Activated CD8-positive, alpha-beta T cell treated with anti-CD3 and anti-CD28 coated beads, Interleukin-2, amount 10 ng/mL, durations not matched to agents 7 days and 5 days (primary cell): ENCODE measurements at regions not wholly inside any gene's neighbourhood (a gene's known extent, or its start where the extent isn't known, plus 50 kb on each side); places are given as distances from the start of the nearest gene placed in this dataset.

ENCODE experiments used
- ATAC-seq: fragments of 150-1000 bp; cut with Tn5 transposase; one replicate; pipeline ENCODE4 v1.10.0; 2021; ENCODE audit warnings: moderate library complexity
- CTCF ChIA-PET: fragments of 350-600 bp; sonication (Branson Sonifier 250); formaldehyde crosslinking; loops from one replicate; lab custom pipeline; 2021; ENCODE audit warnings: antibody characterized with exemption; lab: Charles Lee
- POLR2A ChIA-PET: fragments of 350-600 bp; sonication (Branson Sonifier 250); formaldehyde crosslinking; loops from one replicate; lab custom pipeline; 2021; ENCODE audit warnings: antibody characterized with exemption; lab: Charles Lee
- DNase-seq: peaks from one replicate; pipeline ENCODE4 v3.0.0-alpha.2; 2020
- H3K27ac Mint-ChIP-seq: one replicate; pipeline ENCODE4 v1.8.0; 2021; ENCODE audit warnings: mild to moderate bottlenecking, mixed read lengths
- H3K27me3 Mint-ChIP-seq: one replicate; pipeline ENCODE4 v1.8.0; 2021; ENCODE audit warnings: low read depth, mixed read lengths
- H3K36me3 Mint-ChIP-seq: one replicate; pipeline ENCODE4 v1.8.0; 2021; ENCODE audit warnings: low read depth, mixed read lengths
- H3K4me1 Mint-ChIP-seq: one replicate; pipeline ENCODE4 v1.8.0; 2021; ENCODE audit warnings: low read depth, mixed read lengths
- H3K4me3 Mint-ChIP-seq: one replicate; pipeline ENCODE4 v1.8.0; 2021; ENCODE audit warnings: mild to moderate bottlenecking, mixed read lengths
- H3K9me3 Mint-ChIP-seq: one replicate; pipeline ENCODE4 v1.8.0; 2022; ENCODE audit warnings: mixed read lengths; ENCODE audit not compliant: insufficient read depth

DNA sequence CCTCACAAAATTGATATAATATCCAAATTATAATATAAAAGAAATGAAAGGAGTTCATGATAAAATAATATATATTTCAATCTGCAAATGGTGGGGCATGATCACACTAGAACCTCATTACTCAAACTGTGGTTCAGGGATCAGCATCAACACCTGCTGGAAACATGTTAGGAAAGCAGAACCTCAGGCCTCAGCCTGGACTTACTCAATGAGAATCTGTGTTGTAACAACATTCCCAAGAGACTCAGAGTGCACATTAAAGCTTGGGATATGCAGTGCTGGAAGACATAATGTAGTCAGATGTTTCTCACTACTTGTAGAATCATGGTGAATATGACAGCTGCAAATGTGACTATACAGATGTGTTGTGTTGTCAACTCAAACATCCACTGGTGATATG lies 81.7 kb upstream of the ITPRID1 start:
- DNase-seq (no peak), ATAC-seq (no peak)
- no peaks in the 10 kb centered on the region for H3K36me3 Mint-ChIP-seq
- POLR2A ChIA-PET = no interaction called here
- no peak overlapping the region for H3K27ac Mint-ChIP-seq
- no peak overlapping the region for H3K4me3 Mint-ChIP-seq
- no peaks in the 10 kb centered on the region for H3K4me1 Mint-ChIP-seq
- H3K27me3 Mint-ChIP-seq = no peaks in the 10 kb centered on the region
- CTCF ChIA-PET = interaction anchor here (0.7 kb wide), 1 partner anchor 11 kb away, joined by 4 read pairs; no protein-coding TSS in a partner anchor
- no peaks in the 10 kb centered on the region for H3K9me3 Mint-ChIP-seq

DNA sequence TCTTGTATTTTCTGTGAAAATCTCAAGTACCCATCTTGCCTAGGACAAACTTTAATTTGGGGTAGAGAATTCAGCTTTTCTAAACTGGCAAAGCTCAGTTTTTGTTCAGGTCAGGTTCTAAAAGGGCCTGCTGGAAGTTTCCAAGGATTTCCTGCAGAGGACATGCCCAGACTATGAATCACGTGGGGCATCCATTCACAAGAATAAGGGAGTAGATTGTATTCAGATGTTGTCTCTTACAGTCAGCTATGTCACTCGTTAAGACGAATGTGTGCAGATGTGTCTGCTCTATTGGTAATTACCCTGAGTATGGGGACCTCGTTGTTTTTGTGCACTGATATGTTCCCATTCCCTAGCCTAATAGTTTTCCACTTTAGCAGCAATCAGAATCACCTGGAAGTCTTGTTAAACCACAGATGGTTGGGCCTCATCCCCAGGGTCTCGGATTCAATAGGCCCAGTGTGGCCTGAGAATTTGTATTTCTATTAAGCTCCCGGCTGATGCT lies 81.0 kb upstream of the ITPRID1 start:
- no peak for ATAC-seq
- ChIA-PET POLR2A (no interaction called here), CTCF (interaction anchor here (0.7 kb wide), 1 partner anchor 10 kb away, joined by 4 read pairs; no protein-coding TSS in a partner anchor)
- Mint-ChIP-seq H3K36me3 (no peaks in the 10 kb centered on the region), H3K4me3 (no peak overlapping the region), H3K4me1 (no peaks in the 10 kb centered on the region), H3K9me3 (no peaks in the 10 kb centered on the region), H3K27me3 (no peaks in the 10 kb centered on the region), H3K27ac (no peak overlapping the region)
- no peak for DNase-seq

DNA sequence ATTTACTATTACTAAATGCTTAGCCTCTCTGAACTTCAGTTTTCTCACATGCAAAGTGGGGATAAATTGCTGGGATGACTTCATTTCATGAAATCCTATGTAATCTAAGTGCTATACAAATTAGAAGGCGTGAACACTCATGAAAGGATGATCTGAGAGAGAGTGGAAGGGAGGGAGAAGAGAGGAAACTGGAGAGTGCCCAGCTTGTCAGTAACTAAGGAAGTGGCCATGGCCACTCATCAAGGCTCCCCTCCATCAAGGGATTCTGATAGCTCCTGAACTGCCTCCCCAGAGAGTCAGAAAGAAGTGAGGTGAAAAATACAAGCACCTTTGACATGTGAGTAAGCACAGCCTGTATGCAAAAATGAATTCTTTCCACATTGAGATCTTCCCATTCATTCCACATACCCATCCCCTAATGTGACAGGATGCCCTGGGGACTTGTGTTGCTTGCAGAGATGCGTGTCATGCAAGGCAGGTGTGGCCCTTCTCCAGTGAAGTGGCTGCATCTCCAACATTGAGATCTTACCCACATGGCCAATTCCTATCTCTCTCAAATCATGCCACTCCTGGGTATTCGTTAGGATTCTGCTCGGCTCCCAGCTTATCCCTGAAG lies 76.5 kb upstream of the ITPRID1 start:
- ChIA-PET CTCF (no interaction called here), POLR2A (no interaction called here)
- H3K36me3 Mint-ChIP-seq = no peaks in the 10 kb centered on the region
- no peak overlapping the region for H3K4me3 Mint-ChIP-seq
- H3K27me3 Mint-ChIP-seq = no peaks in the 10 kb centered on the region
- H3K9me3 Mint-ChIP-seq = no peaks in the 10 kb centered on the region
- no peaks in the 10 kb centered on the region for H3K4me1 Mint-ChIP-seq
- no peak for DNase-seq
- H3K27ac Mint-ChIP-seq = no peak overlapping the region
- ATAC-seq = no peak

DNA sequence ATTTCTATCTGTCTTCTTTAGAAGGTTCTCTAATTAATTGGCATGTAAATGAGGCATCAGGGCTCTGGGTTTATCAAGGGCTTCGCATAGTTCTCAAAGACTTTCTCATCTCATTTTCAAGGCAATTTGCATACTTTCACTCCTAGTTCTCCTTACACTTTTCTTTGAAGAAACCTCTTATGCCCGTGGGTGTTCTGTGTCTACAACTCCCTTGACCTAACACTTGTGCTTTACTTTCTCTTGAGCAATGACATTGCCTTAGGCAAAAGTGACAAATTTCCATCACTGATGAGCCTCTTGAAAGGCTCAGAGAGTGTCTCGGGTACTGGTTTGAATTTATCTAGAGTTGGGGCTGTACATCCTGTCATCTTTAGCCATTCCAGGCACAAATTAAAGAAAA lies 74.7 kb upstream of the ITPRID1 start:
- H3K27me3 Mint-ChIP-seq = no peaks in the 10 kb centered on the region

DNA sequence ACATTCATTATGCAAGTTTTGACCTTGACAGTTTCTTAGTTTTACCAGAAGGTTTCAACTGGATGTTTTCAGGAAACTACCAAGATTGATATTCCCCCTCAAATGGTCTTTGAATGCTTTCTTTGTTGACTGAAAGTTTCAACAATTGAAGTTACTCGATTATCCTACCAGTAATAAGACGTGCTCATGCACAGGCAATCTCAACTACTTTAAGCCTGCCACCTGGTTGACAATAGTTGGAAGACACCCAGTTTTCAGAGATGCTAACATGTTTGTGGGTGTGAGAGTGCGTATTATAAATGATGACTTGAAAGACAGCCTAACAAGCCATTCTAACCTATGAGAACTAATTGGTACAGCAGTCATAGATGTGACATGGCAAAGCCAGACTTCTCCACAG lies 73.4 kb upstream of the ITPRID1 start:
- POLR2A ChIA-PET = no interaction called here
- Mint-ChIP-seq H3K27ac (no peak overlapping the region), H3K4me3 (no peak overlapping the region), H3K9me3 (no peaks in the 10 kb centered on the region), H3K36me3 (no peaks in the 10 kb centered on the region), H3K4me1 (no peaks in the 10 kb centered on the region), H3K27me3 (no peaks in the 10 kb centered on the region)
- DNase-seq (no peak), ATAC-seq (no peak)
- CTCF ChIA-PET = no interaction called here

More for the DNA sequence above, 74.7 kb upstream of the ITPRID1 start:
- Mint-ChIP-seq H3K4me1 (no peaks in the 10 kb centered on the region), H3K27ac (no peak overlapping the region), H3K9me3 (no peaks in the 10 kb centered on the region), H3K4me3 (no peak overlapping the region), H3K36me3 (no peaks in the 10 kb centered on the region)
- CTCF ChIA-PET = no interaction called here
- POLR2A ChIA-PET = no interaction called here
- DNase-seq = no peak
- ATAC-seq = no peak

DNA sequence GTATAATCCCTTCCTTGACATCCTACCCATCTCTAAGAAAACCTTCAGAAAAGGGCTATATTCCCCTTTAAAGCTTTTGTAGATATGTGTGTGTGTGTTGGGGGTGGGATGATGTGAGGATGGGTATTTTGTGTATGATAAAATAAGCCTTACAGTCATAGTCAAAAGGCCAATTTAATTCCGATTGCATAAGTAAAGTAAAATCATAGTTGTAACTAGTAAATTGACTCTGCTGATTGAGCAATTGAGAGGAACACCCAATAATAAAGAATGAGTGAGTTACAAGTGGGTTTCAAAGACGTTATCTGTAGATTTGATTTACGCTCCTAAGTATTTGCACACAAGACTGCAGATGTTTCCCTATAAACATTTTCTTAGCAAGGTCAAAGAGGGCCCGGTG lies 71.3 kb upstream of the ITPRID1 start:
- DNase-seq (no peak), ATAC-seq (no peak)
- H3K4me1 Mint-ChIP-seq = no peaks in the 10 kb centered on the region
- H3K27me3 Mint-ChIP-seq = no peaks in the 10 kb centered on the region
- H3K27ac Mint-ChIP-seq = no peak overlapping the region
- H3K4me3 Mint-ChIP-seq = no peak overlapping the region
- no peaks in the 10 kb centered on the region for H3K36me3 Mint-ChIP-seq
- CTCF ChIA-PET = interaction anchor here (0.7 to 1.9 kb wide), 9 partner anchors 10 to 322 kb away, joined by 3 to 10 read pairs (median 4); no protein-coding TSS in a partner anchor
- H3K9me3 Mint-ChIP-seq = no peaks in the 10 kb centered on the region
- POLR2A ChIA-PET = no interaction called here

DNA sequence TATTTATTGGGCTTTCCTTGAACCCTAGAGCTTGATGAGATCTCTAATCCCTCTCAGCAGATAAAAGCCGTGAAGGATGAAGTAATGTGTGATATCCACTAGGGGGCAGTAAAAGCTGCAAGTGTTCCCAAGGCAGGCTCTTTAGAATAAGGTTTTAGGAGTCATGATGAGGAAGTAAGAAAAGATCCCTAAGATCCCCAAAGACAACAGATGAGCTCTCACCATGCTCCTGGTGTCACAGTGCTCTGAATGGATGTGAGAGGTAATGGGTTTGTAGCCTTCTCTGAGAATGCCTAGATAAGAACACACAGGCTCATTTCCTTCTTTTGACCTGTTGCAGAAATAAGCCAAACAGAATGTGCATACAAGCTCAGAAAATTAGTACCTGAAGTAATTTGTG lies 70.4 kb upstream of the ITPRID1 start:
- no peaks in the 10 kb centered on the region for H3K4me1 Mint-ChIP-seq
- peak; percentile 21 for DNase-seq
- no peaks in the 10 kb centered on the region for H3K36me3 Mint-ChIP-seq
- ATAC-seq = no peak
- H3K9me3 Mint-ChIP-seq = no peaks in the 10 kb centered on the region
- H3K27ac Mint-ChIP-seq = no peak overlapping the region
- no peaks in the 10 kb centered on the region for H3K27me3 Mint-ChIP-seq
- ChIA-PET POLR2A (no interaction called here), CTCF (interaction anchor here (0.7 to 1.9 kb wide), 11 partner anchors 11 to 323 kb away, joined by 3 to 10 read pairs (median 3); no protein-coding TSS in a partner anchor)
- no peak overlapping the region for H3K4me3 Mint-ChIP-seq

DNA sequence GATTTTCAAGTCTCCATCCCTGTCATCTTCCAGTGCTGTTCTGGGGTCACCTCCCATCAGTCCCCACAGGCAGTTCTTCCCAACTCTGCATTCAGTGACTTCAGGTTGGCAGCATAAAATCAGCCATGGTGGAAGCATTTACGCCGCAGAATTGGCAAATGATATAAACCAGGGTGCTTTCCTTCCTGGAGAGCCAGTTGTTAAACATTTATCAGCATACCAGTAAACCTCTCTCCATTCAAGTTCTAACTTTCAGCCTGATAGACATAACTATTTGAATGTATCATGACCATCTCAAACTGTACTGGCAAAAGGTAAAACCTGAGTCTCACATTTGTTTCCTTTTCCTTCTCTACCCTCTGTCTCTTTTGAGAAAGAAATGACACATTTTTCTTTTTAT lies 69.7 kb upstream of the ITPRID1 start:
- CTCF ChIA-PET = interaction anchor here (0.9 to 1.9 kb wide), 5 partner anchors 21 to 310 kb away, joined by 3 to 10 read pairs (median 4); no protein-coding TSS in a partner anchor
- H3K4me3 Mint-ChIP-seq = no peak overlapping the region

DNA sequence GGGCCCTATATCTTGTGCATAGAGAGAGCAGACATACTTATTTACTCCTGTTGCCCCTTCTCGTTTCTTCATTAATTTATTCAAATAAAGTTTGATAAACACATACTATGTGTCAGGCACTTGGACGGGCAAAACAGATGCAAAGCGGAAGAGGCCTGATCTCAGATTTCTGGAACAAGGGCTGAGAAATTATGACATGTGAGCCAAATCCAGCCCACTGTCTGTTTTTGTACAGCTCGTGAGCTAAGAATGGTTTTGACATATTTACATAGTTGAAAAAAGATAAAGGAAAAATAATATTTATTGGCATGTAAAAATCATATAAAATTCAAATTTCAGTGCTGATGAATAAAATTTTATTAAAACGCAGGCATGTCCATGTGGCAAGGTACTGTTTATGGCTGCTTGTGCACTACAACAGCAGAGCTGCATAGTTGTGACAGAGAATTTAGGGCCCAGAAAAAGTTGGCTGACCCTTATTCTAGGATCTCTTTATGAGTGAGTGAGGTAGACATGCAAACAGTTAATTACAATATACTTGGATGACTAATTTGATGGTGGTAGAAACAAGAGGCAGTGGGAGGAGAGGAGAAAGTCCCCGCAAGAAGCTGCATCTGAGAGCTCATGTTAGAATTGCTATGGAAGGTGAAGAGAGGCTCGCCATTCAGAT lies 68.1 kb upstream of the ITPRID1 start:
- POLR2A ChIA-PET = interaction anchor here (0.6 kb wide), 1 partner anchor 28 kb away, joined by 3 read pairs; no protein-coding TSS in a partner anchor
- CTCF ChIA-PET = no interaction called here

More for the DNA sequence above, 69.7 kb upstream of the ITPRID1 start:
- ATAC-seq (no peak), DNase-seq (no peak)
- no peaks in the 10 kb centered on the region for H3K9me3 Mint-ChIP-seq
- H3K27me3 Mint-ChIP-seq = no peaks in the 10 kb centered on the region
- POLR2A ChIA-PET = no interaction called here
- H3K27ac Mint-ChIP-seq = no peak overlapping the region
- H3K4me1 Mint-ChIP-seq = no peaks in the 10 kb centered on the region
- no peaks in the 10 kb centered on the region for H3K36me3 Mint-ChIP-seq

DNA sequence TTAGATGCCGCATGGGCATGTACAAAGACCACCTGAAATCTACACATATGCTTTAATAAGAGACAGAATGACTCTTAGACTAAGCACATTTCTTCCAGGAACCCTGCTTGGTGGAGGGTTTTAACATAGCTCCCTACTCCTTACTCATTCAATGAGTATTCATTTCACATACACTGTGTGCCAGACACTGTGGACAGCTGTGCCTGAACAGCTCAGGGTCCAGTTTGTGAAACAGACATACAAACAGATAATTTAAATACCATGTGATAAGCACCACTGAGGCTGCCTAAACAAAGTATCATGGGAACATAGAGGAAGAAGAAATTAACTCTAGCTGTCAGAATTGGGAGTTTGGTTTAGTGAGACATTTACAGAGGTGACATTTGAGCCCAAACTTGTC lies 65.2 kb upstream of the ITPRID1 start:
- CTCF ChIA-PET = no interaction called here

More for the DNA sequence above, 68.1 kb upstream of the ITPRID1 start:
- Mint-ChIP-seq H3K36me3 (no peaks in the 10 kb centered on the region), H3K27ac (no peak overlapping the region), H3K27me3 (no peaks in the 10 kb centered on the region), H3K9me3 (no peaks in the 10 kb centered on the region), H3K4me3 (no peak overlapping the region), H3K4me1 (no peaks in the 10 kb centered on the region)
- no peak for ATAC-seq
- no peak for DNase-seq

DNA sequence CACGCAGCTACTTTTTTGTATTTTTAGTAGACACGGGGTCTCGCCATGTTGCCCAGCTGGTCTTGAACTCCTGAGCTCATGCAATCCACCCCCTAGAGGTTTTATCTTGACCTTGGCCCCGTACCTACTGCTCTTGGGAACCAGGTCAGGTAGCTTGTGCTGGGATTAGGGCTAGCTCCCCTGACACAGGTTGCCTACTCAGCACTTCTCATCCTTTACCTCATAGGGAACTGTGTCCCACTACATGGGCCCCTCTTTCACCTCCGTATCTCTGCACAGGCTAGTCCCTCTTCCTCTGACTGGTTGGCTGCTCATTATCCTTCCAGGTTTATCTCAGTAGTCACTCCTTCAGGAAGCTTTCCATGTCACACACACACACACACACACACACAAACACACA lies 58.0 kb upstream of the ITPRID1 start:
- ATAC-seq (no peak), DNase-seq (no peak)
- Mint-ChIP-seq H3K9me3 (no peaks in the 10 kb centered on the region), H3K27me3 (no peaks in the 10 kb centered on the region), H3K4me3 (no peak overlapping the region), H3K4me1 (no peaks in the 10 kb centered on the region), H3K36me3 (no peaks in the 10 kb centered on the region), H3K27ac (no peak overlapping the region)
- CTCF ChIA-PET = interaction anchor here (1.1 kb wide), 1 partner anchor 13 kb away, joined by 5 read pairs; no protein-coding TSS in a partner anchor
- POLR2A ChIA-PET = no interaction called here

More for the DNA sequence above, 65.2 kb upstream of the ITPRID1 start:
- Mint-ChIP-seq H3K36me3 (no peaks in the 10 kb centered on the region), H3K9me3 (no peaks in the 10 kb centered on the region), H3K4me3 (no peak overlapping the region), H3K27me3 (no peaks in the 10 kb centered on the region), H3K4me1 (no peaks in the 10 kb centered on the region), H3K27ac (no peak overlapping the region)
- POLR2A ChIA-PET = no interaction called here
- ATAC-seq = no peak
- DNase-seq = no peak
